ENCODE measurements at regions not wholly inside any gene's neighbourhood (a gene's known extent, or its start where the extent isn't known, plus 50 kb on each side); places are given as distances from the start of the nearest gene placed in this dataset.

GRCh38 chr12:24089510-24089890 lies 140.0 kb upstream of the SOX5 start:
- no peaks in the 10 kb centered on the region for H3K27me3 Mint-ChIP-seq (ENCODE audit: low read depth in 2 of 2)
- no peak for DNase-seq
- H3K4me1 Mint-ChIP-seq: no peaks in the 10 kb centered on the region
- no peak overlapping the region for H3K27ac ChIP-seq (ENCODE audit: low read length)
- no peaks in the 10 kb centered on the region for H3K9me3 ChIP-seq (ENCODE audit: control insufficient read depth, insufficient read depth, low read length)
- no peak for TF ChIP-seq CTCF (IDR thresholded peaks at IDR 0.05)
- peaks cover 3 to 5% of the 10 kb centered on the region in 2 donors for H3K9me3 Mint-ChIP-seq
- WGBS (ENCODE audit: insufficient coverage): 88% methylated on average over 1 of the region's 2 CpGs
- H3K36me3 ChIP-seq (ENCODE audit: control insufficient read depth, insufficient read depth, low read length): no peaks in the 10 kb centered on the region
- H3K27me3 ChIP-seq (ENCODE audit: control insufficient read depth, insufficient read depth, low read length): no peaks in the 10 kb centered on the region
- H3K4me1 ChIP-seq (ENCODE audit: control insufficient read depth, insufficient read depth, low read length): no peaks in the 10 kb centered on the region
- intact Hi-C loops (cut with micrococcal nuclease): no loop called here
- no peaks in the 10 kb centered on the region for H3K36me3 Mint-ChIP-seq
- H3K4me3 Mint-ChIP-seq: no peak overlapping the region
- no peak overlapping the region for H3K27ac Mint-ChIP-seq
- no peak overlapping the region for H3K4me3 ChIP-seq (ENCODE audit: low read length)
- no peak for ATAC-seq

DNA sequence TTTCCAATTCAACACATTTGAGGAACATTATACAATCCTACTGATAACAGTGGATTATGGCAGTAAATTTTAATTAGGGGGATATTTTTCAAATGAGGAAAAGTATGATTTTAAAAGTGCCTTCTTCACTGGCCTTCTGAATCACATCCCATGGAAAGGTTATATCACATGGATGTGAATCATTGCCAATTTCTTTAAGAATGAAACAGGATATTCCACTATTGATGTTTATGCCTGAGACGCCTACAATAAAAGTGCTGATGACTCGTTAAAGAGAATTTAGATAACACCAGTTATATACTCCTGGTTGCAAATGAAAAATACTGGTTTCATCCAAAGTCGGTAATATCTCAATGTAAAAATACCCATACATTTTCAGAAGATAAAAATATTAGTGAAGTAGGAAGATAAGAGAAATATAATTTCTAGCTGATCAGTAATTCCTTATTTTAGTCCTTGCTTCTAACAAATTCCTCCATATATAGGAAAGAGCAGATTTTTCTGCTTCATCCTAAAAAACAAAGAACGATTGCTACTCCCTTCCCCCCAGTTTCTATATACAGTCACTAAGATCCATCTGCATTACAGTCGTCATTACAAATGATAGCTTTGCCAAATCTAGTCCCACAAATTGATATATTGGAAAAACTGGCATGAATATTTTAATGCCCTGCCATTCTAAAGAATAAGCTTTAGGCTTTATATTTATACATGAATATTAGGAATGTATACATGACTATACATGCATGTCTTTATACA lies 139.5 kb upstream of the SOX5 start:
- no peaks in the 10 kb centered on the region for H3K36me3 Mint-ChIP-seq
- H3K4me1 ChIP-seq (ENCODE audit: control insufficient read depth, insufficient read depth, low read length): no peaks in the 10 kb centered on the region
- no peak overlapping the region for H3K4me3 ChIP-seq (ENCODE audit: low read length)
- H3K4me1 Mint-ChIP-seq: no peaks in the 10 kb centered on the region
- no peaks in the 10 kb centered on the region for H3K27me3 ChIP-seq (ENCODE audit: control insufficient read depth, insufficient read depth, low read length)
- 96% methylated on average over 4 of the region's 5 CpGs for WGBS (ENCODE audit: insufficient coverage)
- H3K27ac Mint-ChIP-seq: no peak overlapping the region
- DNase-seq: no peak
- no peaks in the 10 kb centered on the region for H3K36me3 ChIP-seq (ENCODE audit: control insufficient read depth, insufficient read depth, low read length)
- H3K9me3 ChIP-seq (ENCODE audit: control insufficient read depth, insufficient read depth, low read length): no peaks in the 10 kb centered on the region
- intact Hi-C loops (cut with micrococcal nuclease): no loop called here
- peaks cover 3 to 5% of the 10 kb centered on the region in 2 donors for H3K9me3 Mint-ChIP-seq
- no peak overlapping the region for H3K27ac ChIP-seq (ENCODE audit: low read length)
- H3K4me3 Mint-ChIP-seq: no peak overlapping the region
- TF ChIP-seq CTCF (IDR thresholded peaks at IDR 0.05): no peak
- no peak for ATAC-seq
- H3K27me3 Mint-ChIP-seq (ENCODE audit: low read depth in 2 of 2): no peaks in the 10 kb centered on the region

DNA sequence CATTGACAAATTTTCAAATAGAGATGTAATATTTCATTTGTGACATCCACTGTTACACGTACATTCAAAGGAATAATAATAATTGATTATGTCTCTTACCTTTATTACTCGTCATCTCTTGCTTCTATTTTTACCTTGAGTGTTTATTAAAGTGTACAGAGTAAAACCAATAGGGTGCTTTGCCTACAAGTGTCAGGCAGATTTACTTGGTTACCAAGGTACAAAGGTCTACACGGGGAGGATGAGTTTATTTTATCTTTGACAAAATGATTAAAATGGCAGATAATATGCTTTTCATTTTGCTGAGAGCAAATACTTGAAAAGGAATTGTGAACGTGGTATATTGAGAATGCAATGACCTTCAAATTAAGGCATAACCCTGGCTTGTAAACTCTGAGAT lies 137.8 kb upstream of the SOX5 start:
- H3K36me3 Mint-ChIP-seq: no peaks in the 10 kb centered on the region
- no peaks in the 10 kb centered on the region for H3K4me1 ChIP-seq (ENCODE audit: control insufficient read depth, insufficient read depth, low read length)
- no peaks in the 10 kb centered on the region for H3K36me3 ChIP-seq (ENCODE audit: control insufficient read depth, insufficient read depth, low read length)
- intact Hi-C loops (cut with micrococcal nuclease): no loop called here
- WGBS (ENCODE audit: insufficient coverage): 72% methylated on average over 2 of the region's 4 CpGs
- DNase-seq (no peak), ATAC-seq (no peak)
- no peak overlapping the region for H3K27ac Mint-ChIP-seq
- no peak overlapping the region for H3K27ac ChIP-seq (ENCODE audit: low read length)
- no peaks in the 10 kb centered on the region for H3K4me1 Mint-ChIP-seq
- H3K4me3 Mint-ChIP-seq: no peak overlapping the region
- H3K27me3 ChIP-seq (ENCODE audit: control insufficient read depth, insufficient read depth, low read length): no peaks in the 10 kb centered on the region
- no peak for TF ChIP-seq CTCF (IDR thresholded peaks at IDR 0.05)
- H3K9me3 Mint-ChIP-seq: peaks cover 3 to 5% of the 10 kb centered on the region in 2 donors
- H3K27me3 Mint-ChIP-seq (ENCODE audit: low read depth in 2 of 2): no peaks in the 10 kb centered on the region
- no peak overlapping the region for H3K4me3 ChIP-seq (ENCODE audit: low read length)
- no peaks in the 10 kb centered on the region for H3K9me3 ChIP-seq (ENCODE audit: control insufficient read depth, insufficient read depth, low read length)

GRCh38 chr12:24084800-24085199 lies 135.3 kb upstream of the SOX5 start:
- 66% methylated on average over 2 of the region's 2 CpGs for WGBS (ENCODE audit: insufficient coverage)
- Histone ChIP-seq H3K27ac (ENCODE audit: low read length) (no peak overlapping the region), H3K9me3 (ENCODE audit: control insufficient read depth, insufficient read depth, low read length) (no peaks in the 10 kb centered on the region), H3K4me1 (ENCODE audit: control insufficient read depth, insufficient read depth, low read length) (no peaks in the 10 kb centered on the region), H3K36me3 (ENCODE audit: control insufficient read depth, insufficient read depth, low read length) (no peaks in the 10 kb centered on the region), H3K27me3 (ENCODE audit: control insufficient read depth, insufficient read depth, low read length) (no peaks in the 10 kb centered on the region), H3K4me3 (ENCODE audit: low read length) (no peak overlapping the region)
- TF ChIP-seq CTCF (IDR thresholded peaks at IDR 0.05): no peak
- H3K4me3 Mint-ChIP-seq: no peak overlapping the region
- no peak for ATAC-seq
- H3K27me3 Mint-ChIP-seq (ENCODE audit: low read depth in 2 of 2): no peaks in the 10 kb centered on the region
- intact Hi-C loops (cut with micrococcal nuclease): no loop called here
- peaks cover 2% of the 10 kb centered on the region in 2 donors for H3K9me3 Mint-ChIP-seq
- no peaks in the 10 kb centered on the region for H3K36me3 Mint-ChIP-seq
- no peak overlapping the region for H3K27ac Mint-ChIP-seq
- no peak for DNase-seq
- H3K4me1 Mint-ChIP-seq: no peaks in the 10 kb centered on the region
